Astrocyte of the cerebellum (primary cell): ENCODE measurements at regions not wholly inside any gene's neighbourhood (a gene's known extent, or its start where the extent isn't known, plus 50 kb on each side); places are given as distances from the start of the nearest gene placed in this dataset.

ENCODE experiments used
- DNase-seq: peaks from one replicate; pipeline ENCODE4 v3.0.0-alpha.2; 2011; ENCODE audit warnings: low read depth
- H3K4me3 ChIP-seq: 2 replicates; pipeline ENCODE4 v1.5.1; 2011; ENCODE audit warnings: mild to moderate bottlenecking, low read depth, low read length, moderate library complexity
- in situ Hi-C: cut with HindIII; loops from 2 replicates; pipeline ENCODE4 v1.10.0; 2017; ENCODE audit warnings: low sequenced_read_pairs
- TF ChIP-seq, protein P1 (sequence below): IDR thresholded peaks from 2 replicates; pipeline ENCODE4 v1.5.1; 2012; ENCODE audit warnings: low read length, low read depth, moderate library complexity, mild to moderate bottlenecking; ENCODE audit errors: missing control alignments

DNA sequence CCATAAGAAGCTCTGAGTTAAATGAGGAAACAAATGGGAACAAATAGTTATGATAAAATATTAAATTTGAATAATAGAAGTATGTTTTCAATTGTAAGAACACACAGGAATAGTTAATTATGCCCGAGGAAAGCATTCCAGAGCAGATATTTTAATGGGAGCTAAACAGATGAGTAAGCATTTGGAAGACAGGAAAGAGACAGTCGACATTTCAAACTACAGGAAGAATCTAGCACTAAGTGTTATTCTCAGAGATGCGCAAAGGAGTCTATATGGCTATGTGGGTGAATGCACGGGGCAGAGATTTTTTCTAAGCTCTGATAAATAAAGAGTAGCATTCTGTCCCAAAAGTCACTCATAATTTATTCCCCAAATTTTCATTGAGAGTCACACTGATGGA, 64.5 kb upstream of the SSTR1 start:
- H3K4me3 ChIP-seq, result no peak overlapping the region
- DNase-seq, result no peak
- TF ChIP-seq, protein P1, sequence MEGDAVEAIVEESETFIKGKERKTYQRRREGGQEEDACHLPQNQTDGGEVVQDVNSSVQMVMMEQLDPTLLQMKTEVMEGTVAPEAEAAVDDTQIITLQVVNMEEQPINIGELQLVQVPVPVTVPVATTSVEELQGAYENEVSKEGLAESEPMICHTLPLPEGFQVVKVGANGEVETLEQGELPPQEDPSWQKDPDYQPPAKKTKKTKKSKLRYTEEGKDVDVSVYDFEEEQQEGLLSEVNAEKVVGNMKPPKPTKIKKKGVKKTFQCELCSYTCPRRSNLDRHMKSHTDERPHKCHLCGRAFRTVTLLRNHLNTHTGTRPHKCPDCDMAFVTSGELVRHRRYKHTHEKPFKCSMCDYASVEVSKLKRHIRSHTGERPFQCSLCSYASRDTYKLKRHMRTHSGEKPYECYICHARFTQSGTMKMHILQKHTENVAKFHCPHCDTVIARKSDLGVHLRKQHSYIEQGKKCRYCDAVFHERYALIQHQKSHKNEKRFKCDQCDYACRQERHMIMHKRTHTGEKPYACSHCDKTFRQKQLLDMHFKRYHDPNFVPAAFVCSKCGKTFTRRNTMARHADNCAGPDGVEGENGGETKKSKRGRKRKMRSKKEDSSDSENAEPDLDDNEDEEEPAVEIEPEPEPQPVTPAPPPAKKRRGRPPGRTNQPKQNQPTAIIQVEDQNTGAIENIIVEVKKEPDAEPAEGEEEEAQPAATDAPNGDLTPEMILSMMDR, result no peak
- in situ Hi-C loops, result no loop called here

DNA sequence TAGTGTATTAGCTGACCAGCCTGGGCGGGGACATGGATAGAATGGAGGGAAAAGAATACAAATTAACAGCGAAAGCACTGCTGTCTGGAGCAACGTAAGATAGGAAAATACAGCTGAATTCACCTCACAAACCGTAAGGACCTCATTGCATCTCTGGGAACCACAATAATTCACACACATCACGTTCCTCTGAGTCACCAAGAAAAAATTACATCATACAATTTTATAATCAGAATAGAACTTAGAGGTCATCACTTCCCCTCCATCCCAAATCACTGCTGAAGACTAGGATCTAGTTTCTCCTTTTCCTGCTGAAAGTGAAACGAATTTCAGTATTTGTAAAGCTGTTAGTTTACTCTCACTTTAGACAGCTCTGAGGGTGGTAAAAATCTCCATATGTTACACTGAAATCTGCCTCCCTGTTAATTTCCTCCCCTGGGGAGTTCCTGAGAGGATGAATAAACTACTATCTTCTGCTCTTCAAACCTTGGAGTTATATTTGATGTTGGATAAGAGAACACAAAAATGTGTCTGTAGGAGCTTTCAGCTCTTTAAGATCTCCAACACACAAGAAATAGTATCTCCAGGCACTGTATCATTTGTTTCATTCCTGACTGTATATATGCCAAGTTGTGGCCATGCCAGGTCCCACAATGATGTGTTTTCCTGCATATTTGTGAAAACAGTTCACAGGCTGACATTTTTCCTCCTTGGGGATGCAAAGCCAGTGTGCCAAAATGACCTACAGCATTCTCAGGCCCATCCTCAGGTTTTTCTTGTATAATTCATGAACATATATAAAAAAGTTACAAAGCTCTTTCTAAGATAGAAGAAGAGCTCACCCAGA, 63.8 kb upstream of the SSTR1 start:
- TF ChIP-seq, protein P1, result no peak
- in situ Hi-C loops, result no loop called here
- peak; percentile 76 for DNase-seq
- H3K4me3 ChIP-seq, result no peak overlapping the region

DNA sequence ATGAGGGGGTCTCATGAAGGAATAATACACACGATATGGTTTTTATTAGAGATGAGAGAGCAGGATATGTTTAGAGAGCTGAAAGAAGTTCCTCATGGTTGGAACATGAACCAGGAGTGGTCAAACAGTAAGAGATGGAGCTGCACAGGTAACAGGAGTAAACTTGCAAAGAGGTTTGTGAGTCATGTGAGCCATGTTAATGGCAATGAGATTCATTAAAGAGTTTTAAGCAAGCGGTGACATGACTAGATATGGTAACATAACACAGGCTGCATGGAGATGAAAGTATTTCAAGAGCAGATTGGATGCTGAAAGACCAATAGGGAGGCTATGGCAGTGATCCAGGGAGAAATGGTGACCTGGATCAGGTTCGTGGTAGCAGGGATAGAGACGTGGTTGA, 62.6 kb upstream of the SSTR1 start:
- no peak overlapping the region for H3K4me3 ChIP-seq
- TF ChIP-seq, protein P1, result no peak
- DNase-seq, result no peak
- in situ Hi-C loops, result no loop called here

DNA sequence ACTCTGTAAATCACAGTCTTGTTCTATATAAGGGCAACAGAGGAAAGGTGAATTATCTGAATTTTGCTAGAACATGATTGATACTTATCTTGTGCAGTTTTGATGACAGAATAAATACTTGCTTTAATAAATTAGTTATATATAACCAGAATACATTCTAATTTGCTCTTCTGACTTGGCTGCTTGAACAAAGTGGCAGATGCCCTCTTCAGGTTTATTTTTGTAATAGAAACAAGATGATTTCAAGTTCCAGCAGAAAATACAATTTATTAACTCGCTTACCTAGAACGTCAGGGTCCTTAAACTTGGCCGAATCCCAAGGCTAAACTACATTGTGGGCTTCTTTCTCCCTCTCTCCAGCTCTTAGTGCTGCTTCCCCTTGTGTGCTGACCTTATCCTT, 57.6 kb upstream of the SSTR1 start:
- in situ Hi-C loops, result no loop called here
- H3K4me3 ChIP-seq, result no peak overlapping the region
- DNase-seq, result no peak
- TF ChIP-seq, protein P1, result no peak
